HFFc6 (cell line): ENCODE measurements at regions not wholly inside any gene's neighbourhood (a gene's known extent, or its start where the extent isn't known, plus 50 kb on each side); places are given as distances from the start of the nearest gene placed in this dataset.
A peak's percentile ranks its signal among the peaks of the same experiment; 100 is the strongest.

Source experiments
- DNase-seq: peaks from one replicate; pipeline ENCODE4 v3.0.0-alpha.2; 2018
- H3K27ac Mint-ChIP-seq: 2 replicates; pipeline ENCODE4 v1.8.0; 2020; ENCODE audit warnings: mild to moderate bottlenecking, mixed read lengths
- H3K27me3 Mint-ChIP-seq: 2 replicates; pipeline ENCODE4 v1.8.0; 2021; ENCODE audit warnings: mild to moderate bottlenecking, moderate library complexity, mixed read lengths; ENCODE audit not compliant: insufficient read depth
- H3K36me3 Mint-ChIP-seq: 2 replicates; pipeline ENCODE4 v1.8.0; 2021; ENCODE audit warnings: low read depth, mixed read lengths
- H3K4me1 Mint-ChIP-seq: 2 replicates; pipeline ENCODE4 v1.8.0; 2020; ENCODE audit warnings: low read depth, mixed read lengths
- H3K4me3 Mint-ChIP-seq: 2 replicates; pipeline ENCODE4 v1.8.0; 2020; ENCODE audit warnings: mild to moderate bottlenecking, moderate library complexity, mixed read lengths
- H3K9me3 Mint-ChIP-seq: 2 replicates; pipeline ENCODE4 v1.8.0; 2020; ENCODE audit warnings: mild to moderate bottlenecking, mixed read lengths
- CTCF ChIP-seq: fragments of 200-600 bp; sonication (generic); IDR thresholded peaks from 2 replicates; pipeline ENCODE4 v1.5.0; 2021; ENCODE audit warnings: antibody characterized with exemption, mild to moderate bottlenecking

- peaks cover 1% of the 10 kb centered on the region for H3K27me3 Mint-ChIP-seq
- H3K4me3 Mint-ChIP-seq: peak overlapping the region; percentile 66
- TF ChIP-seq CTCF: no peak
- peaks cover 29% of the 10 kb centered on the region for H3K4me1 Mint-ChIP-seq
- H3K36me3 Mint-ChIP-seq: no peaks in the 10 kb centered on the region
- peak overlapping the region; percentile 80 for H3K27ac Mint-ChIP-seq
- no peaks in the 10 kb centered on the region for H3K9me3 Mint-ChIP-seq
- DNase-seq: peak; percentile 55
Measured at GRCh38 chr5:57538341-57538955, 55.8 kb upstream of the ACTBL2 start.

- Mint-ChIP-seq H3K27ac (0 out of 2 replicates have a peak overlapping the region, but pooled peaks have one; percentile 0), H3K36me3 (no peaks in the 10 kb centered on the region), H3K27me3 (peaks cover 1% of the 10 kb centered on the region; the same call in 1 of the 2 replicates), H3K4me3 (peak overlapping the region; percentile 16; the same call in 1 of the 2 replicates), H3K4me1 (peaks cover 35% of the 10 kb centered on the region), H3K9me3 (no peaks in the 10 kb centered on the region)
- no peak for TF ChIP-seq CTCF
- no peak for DNase-seq
Measured at GRCh38 chr5:57537811-57538210, 55.2 kb upstream of the ACTBL2 start.

- Mint-ChIP-seq H3K36me3 (no peaks in the 10 kb centered on the region), H3K27ac (no peak overlapping the region), H3K4me3 (no peak overlapping the region), H3K9me3 (no peaks in the 10 kb centered on the region), H3K27me3 (peaks cover 2% of the 10 kb centered on the region), H3K4me1 (peaks cover 15% of the 10 kb centered on the region)
- peak; percentile 18 for DNase-seq
- TF ChIP-seq CTCF: no peak
Measured at GRCh38 chr5:57532513-57533497, 50.2 kb upstream of the ACTBL2 start.
